Osteoblast (primary cell): ENCODE measurements at regions not wholly inside any gene's neighbourhood (a gene's known extent, or its start where the extent isn't known, plus 50 kb on each side); places are given as distances from the start of the nearest gene placed in this dataset.
A peak's percentile ranks its signal among the peaks of the same experiment; 100 is the strongest.

Experiments
- DNase-seq: peaks from one replicate; pipeline ENCODE4 v3.0.0; 2011; ENCODE audit warnings: low spot score, mixed read lengths; ENCODE audit not compliant: insufficient read length; ENCODE audit errors: missing footprints
- H2AFZ ChIP-seq: 2 replicates; pipeline ENCODE4 v1.6.0; 2011; ENCODE audit warnings: mild to moderate bottlenecking, low read length
- H3K27ac ChIP-seq: 2 replicates; pipeline ENCODE4 v1.5.1; 2011; ENCODE audit warnings: mild to moderate bottlenecking, low read depth, low read length, moderate library complexity
- H3K27me3 ChIP-seq: 2 replicates; pipeline ENCODE4 v1.6.0; 2012; ENCODE audit warnings: mild to moderate bottlenecking, control low read depth, inconsistent platforms, low read length, moderate library complexity; ENCODE audit not compliant: insufficient read depth
- H3K36me3 ChIP-seq: 2 replicates; pipeline ENCODE4 v1.5.1; 2011; ENCODE audit warnings: mild to moderate bottlenecking, low read length, control low read depth, moderate library complexity; ENCODE audit not compliant: insufficient read depth
- H3K4me1 ChIP-seq: 2 replicates; pipeline ENCODE4 v1.5.1; 2011; ENCODE audit warnings: mild to moderate bottlenecking, low read length, control low read depth, moderate library complexity; ENCODE audit not compliant: insufficient read depth
- H3K4me2 ChIP-seq: 2 replicates; pipeline ENCODE4 v1.6.0; 2011; ENCODE audit warnings: mild to moderate bottlenecking, low read length; ENCODE audit not compliant: insufficient read depth
- H3K4me3 ChIP-seq: fragments of 200-600 bp; sonication (generic); 3 replicates; pipeline ENCODE4 v1.5.1; 2012; ENCODE audit warnings: mild to moderate bottlenecking, low read length, inconsistent platforms; ENCODE audit not compliant: insufficient read depth
- H3K79me2 ChIP-seq: 2 replicates; pipeline ENCODE4 v1.6.0; 2012; ENCODE audit warnings: mild to moderate bottlenecking, low read length, control low read depth, inconsistent platforms; ENCODE audit not compliant: insufficient read depth
- H3K9me3 ChIP-seq: 2 replicates; pipeline ENCODE4 v1.5.1; 2011; ENCODE audit warnings: low read depth, low read length, control low read depth
- H4K20me1 ChIP-seq: 2 replicates; pipeline ENCODE4 v1.6.0; 2012; ENCODE audit warnings: mild to moderate bottlenecking, low read length, control low read depth; ENCODE audit not compliant: insufficient read depth
- CTCF ChIP-seq: IDR thresholded peaks from 2 replicates; pipeline ENCODE4 v1.5.1; 2011; ENCODE audit warnings: mild to moderate bottlenecking, low read depth, low read length, moderate library complexity; ENCODE audit errors: extremely low read depth

DNA sequence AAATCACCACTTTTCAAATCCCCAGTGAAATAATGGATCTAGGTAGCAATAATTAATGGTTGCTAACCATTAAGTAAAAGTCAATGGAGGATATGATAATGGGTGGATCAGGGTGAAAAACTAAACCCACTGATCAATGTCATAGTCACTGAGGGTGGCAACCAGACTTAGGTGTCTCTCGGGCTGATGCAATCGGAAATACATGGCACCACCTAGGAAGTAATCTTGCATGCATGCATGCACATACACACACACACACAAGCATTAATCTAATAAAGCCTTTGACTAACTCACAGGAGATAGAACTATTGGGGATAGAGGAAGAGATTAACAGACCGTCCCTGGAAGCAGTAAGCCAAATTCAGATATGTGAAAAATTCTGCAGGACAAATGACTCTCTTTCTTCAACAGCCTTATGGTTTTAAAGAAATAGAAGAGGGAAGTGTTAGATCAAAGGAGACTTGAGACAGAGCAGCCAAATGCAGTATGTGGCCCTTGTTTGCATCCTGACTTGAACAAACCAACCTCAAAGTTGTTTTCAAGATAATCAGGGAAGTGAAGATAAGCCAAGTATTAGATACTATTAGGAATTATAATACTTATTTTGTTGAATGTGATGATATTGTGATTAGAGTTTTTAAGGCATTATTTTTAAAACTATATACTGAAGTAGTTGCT, 186.0 kb upstream of the RMP24 start:
- H3K4me1 ChIP-seq = no peaks in the 10 kb centered on the region
- H3K4me3 ChIP-seq = no peak overlapping the region
- no peaks in the 10 kb centered on the region for H4K20me1 ChIP-seq
- no peak overlapping the region for H3K27ac ChIP-seq
- no peak overlapping the region for H3K4me2 ChIP-seq
- H3K79me2 ChIP-seq = no peaks in the 10 kb centered on the region
- no peaks in the 10 kb centered on the region for H3K36me3 ChIP-seq
- no peak overlapping the region for H2AFZ ChIP-seq
- no peaks in the 10 kb centered on the region for H3K27me3 ChIP-seq
- H3K9me3 ChIP-seq = no peaks in the 10 kb centered on the region
- DNase-seq = no peak
- TF ChIP-seq CTCF = no peak

DNA sequence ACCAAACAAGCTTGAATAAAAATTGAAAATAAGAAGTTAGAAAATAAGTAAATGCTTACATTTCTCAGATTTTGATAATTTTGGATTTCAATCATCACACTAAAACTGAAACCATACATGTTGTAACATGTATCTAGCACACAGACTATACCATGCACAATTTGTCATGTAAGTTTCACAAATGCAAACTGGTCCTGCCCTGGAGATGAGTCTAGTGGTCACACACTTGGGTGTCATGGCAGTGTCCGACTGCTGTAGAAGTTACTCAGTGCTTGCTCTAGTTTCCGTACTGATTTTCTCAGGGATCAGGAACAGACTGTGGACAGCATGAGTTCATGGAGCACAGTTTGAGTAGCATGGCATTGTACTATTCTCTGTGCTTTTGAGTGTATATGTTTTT, 182.9 kb upstream of the RMP24 start:
- Histone ChIP-seq H3K27me3 (no peaks in the 10 kb centered on the region), H2AFZ (no peak overlapping the region), H4K20me1 (no peaks in the 10 kb centered on the region), H3K27ac (no peak overlapping the region), H3K4me3 (no peak overlapping the region), H3K4me2 (no peak overlapping the region), H3K79me2 (no peaks in the 10 kb centered on the region), H3K9me3 (no peaks in the 10 kb centered on the region), H3K4me1 (no peaks in the 10 kb centered on the region), H3K36me3 (no peaks in the 10 kb centered on the region)
- no peak for TF ChIP-seq CTCF
- DNase-seq = no peak

DNA sequence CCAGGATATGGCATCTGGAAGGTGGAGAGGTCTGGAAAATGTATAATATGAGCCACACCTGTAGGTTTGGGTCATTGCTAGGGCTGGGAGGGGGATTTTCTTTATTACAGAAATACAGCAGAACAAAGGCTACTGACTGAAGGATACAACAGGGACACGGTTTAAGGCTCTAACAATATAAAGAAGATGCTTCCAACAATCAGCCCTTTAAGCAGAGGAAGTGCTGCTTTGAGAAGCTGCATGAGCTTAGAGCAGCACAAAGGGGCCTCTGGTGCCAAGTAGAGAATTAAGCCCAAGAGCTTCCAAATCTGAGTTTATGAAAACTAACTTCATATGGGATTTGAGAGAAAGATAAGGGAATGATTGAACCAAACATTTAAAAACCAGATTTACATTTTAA, 174.5 kb upstream of the RMP24 start:
- no peak for TF ChIP-seq CTCF
- H3K4me3 ChIP-seq = no peak overlapping the region
- H3K36me3 ChIP-seq = no peaks in the 10 kb centered on the region
- peak; percentile 60 for DNase-seq
- H3K4me1 ChIP-seq = no peaks in the 10 kb centered on the region
- H3K27me3 ChIP-seq = no peaks in the 10 kb centered on the region
- H3K27ac ChIP-seq = no peak overlapping the region
- H3K4me2 ChIP-seq = no peak overlapping the region
- H2AFZ ChIP-seq = no peak overlapping the region
- no peaks in the 10 kb centered on the region for H3K9me3 ChIP-seq
- no peaks in the 10 kb centered on the region for H3K79me2 ChIP-seq
- no peaks in the 10 kb centered on the region for H4K20me1 ChIP-seq

GRCh38 chr18:35803551-35803950, 168.9 kb upstream of the RMP24 start:
- H3K9me3 ChIP-seq = no peaks in the 10 kb centered on the region
- DNase-seq = no peak
- no peaks in the 10 kb centered on the region for H3K79me2 ChIP-seq
- no peak overlapping the region for H3K4me3 ChIP-seq
- H3K4me1 ChIP-seq = no peaks in the 10 kb centered on the region
- no peak overlapping the region for H3K27ac ChIP-seq
- TF ChIP-seq CTCF = no peak
- no peak overlapping the region for H2AFZ ChIP-seq
- no peaks in the 10 kb centered on the region for H3K27me3 ChIP-seq
- no peak overlapping the region for H3K4me2 ChIP-seq
- H3K36me3 ChIP-seq = no peaks in the 10 kb centered on the region
- no peaks in the 10 kb centered on the region for H4K20me1 ChIP-seq
